Activated CD4-positive, alpha-beta memory T cell treated with anti-CD3 and anti-CD28 coated beads, Interleukin-2, amount 10 ng/mL, durations not matched to agents 7 days and 5 days (primary cell): ENCODE measurements at regions not wholly inside any gene's neighbourhood (a gene's known extent, or its start where the extent isn't known, plus 50 kb on each side); places are given as distances from the start of the nearest gene placed in this dataset.
"Not testable (repeated sequence)": the region's sequence is repeated elsewhere in the genome, so short reads cannot be mapped to it uniquely, and the experiment has no call there.

Experiments used
- CTCF ChIA-PET: fragments of 350-600 bp; sonication (Branson Sonifier 250); formaldehyde crosslinking; loops from one replicate; lab custom pipeline; 2021; ENCODE audit warnings: antibody characterized with exemption, inconsistent platforms; lab: Charles Lee
- POLR2A ChIA-PET: fragments of 350-600 bp; sonication (Branson Sonifier 250); formaldehyde crosslinking; loops from one replicate; lab custom pipeline; 2021; ENCODE audit warnings: antibody characterized with exemption; lab: Charles Lee
- DNase-seq: peaks from one replicate; pipeline ENCODE4 v3.0.0-alpha.2; 2020
- H3K27ac Mint-ChIP-seq: one replicate; pipeline ENCODE4 v1.8.0; 2021; ENCODE audit warnings: mild to moderate bottlenecking, mixed read lengths
- H3K27me3 Mint-ChIP-seq: one replicate; pipeline ENCODE4 v1.8.0; 2021; ENCODE audit warnings: mixed read lengths
- H3K36me3 Mint-ChIP-seq: one replicate; pipeline ENCODE4 v1.8.0; 2021; ENCODE audit warnings: low read depth, mixed read lengths
- H3K4me1 Mint-ChIP-seq: one replicate; pipeline ENCODE4 v1.8.0; 2021; ENCODE audit warnings: mixed read lengths
- H3K4me3 Mint-ChIP-seq: one replicate; pipeline ENCODE4 v1.8.0; 2021; ENCODE audit warnings: mild to moderate bottlenecking, mixed read lengths
- H3K9me3 Mint-ChIP-seq: one replicate; pipeline ENCODE4 v1.8.0; 2021; ENCODE audit warnings: mixed read lengths

- H3K36me3 Mint-ChIP-seq, H3K9me3 Mint-ChIP-seq, CTCF ChIA-PET, H3K4me3 Mint-ChIP-seq, DNase-seq, H3K27ac Mint-ChIP-seq, POLR2A ChIA-PET: not testable (repeated sequence)
- Mint-ChIP-seq H3K4me1 (peaks cover 12% of the 10 kb centered on the region), H3K27me3 (peaks cover 41% of the 10 kb centered on the region)
These were observed 87.9 kb upstream of the CCDC180 start for GRCh38 chr9:97219443-97220140.

- H3K36me3 Mint-ChIP-seq, H3K9me3 Mint-ChIP-seq, H3K27ac Mint-ChIP-seq, POLR2A ChIA-PET, DNase-seq, H3K4me3 Mint-ChIP-seq, H3K4me1 Mint-ChIP-seq, CTCF ChIA-PET: not testable (repeated sequence)
- H3K27me3 Mint-ChIP-seq = peaks cover 16% of the 10 kb centered on the region
These were observed 92.3 kb upstream of the CCDC180 start for GRCh38 chr9:97215127-97215526.

DNA sequence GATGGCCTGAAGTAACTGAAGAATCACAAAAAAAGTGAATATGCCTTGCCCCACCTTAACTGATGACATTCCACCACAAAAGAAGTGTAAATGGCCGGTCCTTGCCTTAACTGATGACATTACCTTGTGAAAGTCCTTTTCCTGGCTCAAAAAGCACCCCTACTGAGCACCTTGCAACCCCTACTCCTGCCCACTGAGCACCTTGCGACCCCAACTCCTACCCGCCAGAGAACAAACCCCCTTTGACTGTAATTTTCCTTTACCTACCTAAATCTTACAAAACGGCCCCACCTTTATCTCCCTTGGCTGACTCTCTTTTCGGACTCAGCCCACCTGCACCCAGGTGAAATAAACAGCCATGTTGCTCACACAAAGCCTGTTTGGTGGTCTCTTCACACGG lies 92.9 kb upstream of the CCDC180 start:
- POLR2A ChIA-PET, H3K4me3 Mint-ChIP-seq, CTCF ChIA-PET, H3K27ac Mint-ChIP-seq, H3K4me1 Mint-ChIP-seq, H3K36me3 Mint-ChIP-seq, DNase-seq, H3K27me3 Mint-ChIP-seq, H3K9me3 Mint-ChIP-seq: not testable (repeated sequence)

GRCh38 chr9:97199683-97200082 lies 107.8 kb upstream of the CCDC180 start:
- POLR2A ChIA-PET, H3K36me3 Mint-ChIP-seq, H3K27ac Mint-ChIP-seq, H3K4me1 Mint-ChIP-seq, H3K27me3 Mint-ChIP-seq, CTCF ChIA-PET, H3K4me3 Mint-ChIP-seq, H3K9me3 Mint-ChIP-seq, DNase-seq: not testable (repeated sequence)

DNA sequence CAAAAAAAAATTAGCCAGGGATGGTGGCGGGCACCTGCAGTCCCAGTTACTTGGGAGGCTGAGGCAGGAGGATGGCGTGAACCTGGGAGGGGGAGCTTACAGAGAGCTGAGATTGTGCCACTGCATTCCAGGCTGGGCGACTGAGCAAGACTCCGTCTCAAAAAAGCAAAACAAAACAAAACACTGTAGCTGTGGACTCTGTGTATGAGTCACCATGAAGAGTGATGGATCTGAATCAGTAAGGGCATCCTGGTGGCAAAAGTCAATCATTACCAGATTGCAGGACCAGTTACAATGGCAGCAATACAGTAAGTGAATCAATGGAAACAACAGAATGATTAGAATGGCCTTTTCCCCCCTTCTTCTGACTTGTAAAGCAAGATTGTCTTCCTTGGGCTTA lies 113.7 kb upstream of the CCDC180 start:
- POLR2A ChIA-PET, H3K36me3 Mint-ChIP-seq, DNase-seq, H3K27me3 Mint-ChIP-seq, CTCF ChIA-PET, H3K27ac Mint-ChIP-seq, H3K9me3 Mint-ChIP-seq, H3K4me1 Mint-ChIP-seq, H3K4me3 Mint-ChIP-seq: not testable (repeated sequence)

GRCh38 chr9:97188545-97188944 lies 118.9 kb upstream of the CCDC180 start:
- Mint-ChIP-seq H3K27ac (no peak overlapping the region), H3K4me1 (no peaks in the 10 kb centered on the region), H3K36me3 (no peaks in the 10 kb centered on the region), H3K27me3 (peaks cover 2% of the 10 kb centered on the region), H3K4me3 (no peak overlapping the region), H3K9me3 (no peaks in the 10 kb centered on the region)
- POLR2A ChIA-PET = no interaction called here
- no peak for DNase-seq
- CTCF ChIA-PET = interaction anchor here (0.6 kb wide), 1 partner anchor 27 kb away, joined by 3 read pairs; no protein-coding TSS in a partner anchor

DNA sequence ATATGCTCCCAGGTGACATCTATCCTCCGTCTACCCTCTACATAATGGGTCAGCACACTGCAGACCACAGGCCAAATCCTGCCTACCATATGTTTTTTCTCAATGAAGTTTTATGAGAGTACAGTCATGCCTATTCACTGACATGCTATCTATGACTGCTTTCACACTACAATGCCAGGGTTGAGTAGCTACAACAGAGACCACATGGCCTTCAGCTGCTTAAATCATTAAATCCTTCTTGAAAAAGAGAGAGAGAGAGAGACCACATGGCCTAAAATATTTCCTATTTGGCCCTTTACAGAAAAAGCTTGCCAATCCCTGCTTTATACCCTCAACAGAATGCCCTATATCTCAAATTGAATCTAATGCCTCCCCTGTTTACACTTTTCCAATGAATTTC lies 119.8 kb upstream of the CCDC180 start:
- H3K36me3 Mint-ChIP-seq, H3K27ac Mint-ChIP-seq, H3K27me3 Mint-ChIP-seq, H3K4me3 Mint-ChIP-seq, H3K9me3 Mint-ChIP-seq, H3K4me1 Mint-ChIP-seq, CTCF ChIA-PET, DNase-seq, POLR2A ChIA-PET: not testable (repeated sequence)

- Mint-ChIP-seq H3K36me3 (no peaks in the 10 kb centered on the region), H3K27me3 (peaks cover 4% of the 10 kb centered on the region), H3K4me1 (no peaks in the 10 kb centered on the region), H3K9me3 (no peaks in the 10 kb centered on the region), H3K27ac (no peak overlapping the region), H3K4me3 (no peak overlapping the region)
- ChIA-PET POLR2A (no interaction called here), CTCF (no interaction called here)
- DNase-seq = no peak
These were observed 121.0 kb upstream of the CCDC180 start for GRCh38 chr9:97186493-97186892.

GRCh38 chr9:97182532-97182931 lies 124.9 kb upstream of the CCDC180 start:
- H3K36me3 Mint-ChIP-seq, H3K4me1 Mint-ChIP-seq, POLR2A ChIA-PET, H3K27ac Mint-ChIP-seq, H3K9me3 Mint-ChIP-seq, H3K4me3 Mint-ChIP-seq, CTCF ChIA-PET, DNase-seq, H3K27me3 Mint-ChIP-seq: not testable (repeated sequence)

GRCh38 chr9:97179616-97180015 lies 127.8 kb upstream of the CCDC180 start:
- Mint-ChIP-seq H3K36me3 (peaks cover 2% of the 10 kb centered on the region), H3K27ac (no peak overlapping the region), H3K4me3 (no peak overlapping the region), H3K27me3 (peaks cover 4% of the 10 kb centered on the region), H3K9me3 (peaks cover 2% of the 10 kb centered on the region), H3K4me1 (no peaks in the 10 kb centered on the region)
- DNase-seq = no peak
- ChIA-PET CTCF (no interaction called here), POLR2A (no interaction called here)

DNA sequence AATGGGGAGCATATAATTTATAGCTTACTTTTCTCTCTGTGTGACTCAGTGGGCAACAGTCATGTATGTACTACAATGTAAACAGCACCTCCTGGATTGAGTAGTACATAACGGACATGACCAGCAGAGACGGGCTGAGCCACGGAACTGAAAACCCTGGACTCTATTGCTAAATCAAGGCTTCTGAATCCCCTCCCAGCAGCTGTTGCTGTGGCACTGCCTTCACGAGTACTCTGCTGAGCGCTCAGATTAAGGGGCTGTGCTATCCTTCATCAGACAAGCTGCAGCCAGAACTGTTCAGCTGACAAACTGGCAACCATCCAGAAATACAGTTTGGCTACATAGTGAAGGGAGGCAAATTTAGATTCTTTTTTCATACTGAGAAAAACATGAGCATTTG lies 131.3 kb upstream of the CCDC180 start:
- POLR2A ChIA-PET = no interaction called here
- Mint-ChIP-seq H3K36me3 (peaks cover 5% of the 10 kb centered on the region), H3K4me3 (no peak overlapping the region), H3K27ac (no peak overlapping the region), H3K4me1 (no peaks in the 10 kb centered on the region), H3K9me3 (peaks cover 5% of the 10 kb centered on the region), H3K27me3 (peaks cover 7% of the 10 kb centered on the region)
- no peak for DNase-seq
- CTCF ChIA-PET = no interaction called here

- H3K9me3 Mint-ChIP-seq, H3K36me3 Mint-ChIP-seq, DNase-seq, H3K27ac Mint-ChIP-seq, H3K27me3 Mint-ChIP-seq, H3K4me3 Mint-ChIP-seq, POLR2A ChIA-PET, CTCF ChIA-PET: not testable (repeated sequence)
- H3K4me1 Mint-ChIP-seq = peaks cover 27% of the 10 kb centered on the region
These were observed 129.2 kb upstream of the CTSV start for GRCh38 chr9:97168174-97168573.

DNA sequence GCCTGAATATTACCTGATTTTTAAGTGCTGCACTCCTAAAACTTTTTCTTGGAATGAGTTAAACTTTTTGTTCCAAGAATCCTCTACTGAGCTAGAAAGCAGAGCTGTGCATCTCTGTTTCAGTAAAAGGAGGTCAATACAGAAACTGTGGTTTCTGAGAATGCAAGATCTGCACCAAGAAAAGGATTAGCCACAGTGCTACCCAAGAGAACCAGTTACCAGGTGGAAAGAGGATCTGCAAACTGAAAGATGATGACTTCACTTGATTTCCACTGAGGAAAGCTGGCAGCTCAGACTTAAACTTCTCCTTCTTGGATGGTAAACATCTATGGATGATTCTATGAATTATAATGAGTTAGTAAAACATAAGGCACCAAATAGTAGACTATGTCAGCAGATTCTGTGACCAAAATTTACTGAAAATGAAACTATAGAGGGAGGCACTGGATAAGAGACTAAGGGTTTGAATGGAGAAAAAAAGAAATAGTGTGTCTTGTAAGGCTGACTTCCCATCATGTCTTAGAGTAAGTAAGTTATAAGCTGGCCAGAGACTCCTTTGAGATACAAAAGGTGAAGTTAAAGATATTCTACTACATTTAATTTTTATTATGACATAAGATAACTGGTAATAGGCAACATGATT lies 127.7 kb upstream of the CTSV start:
- CTCF ChIA-PET = interaction anchor here (1.1 kb wide), 1 partner anchor 310 kb away, joined by 3 read pairs; no protein-coding TSS in a partner anchor
- POLR2A ChIA-PET = interaction anchor here (1.9 kb wide), 1 partner anchor 71 kb away, joined by 5 read pairs; no protein-coding TSS in a partner anchor
- H3K27ac Mint-ChIP-seq = peak overlapping the region; percentile 63

DNA sequence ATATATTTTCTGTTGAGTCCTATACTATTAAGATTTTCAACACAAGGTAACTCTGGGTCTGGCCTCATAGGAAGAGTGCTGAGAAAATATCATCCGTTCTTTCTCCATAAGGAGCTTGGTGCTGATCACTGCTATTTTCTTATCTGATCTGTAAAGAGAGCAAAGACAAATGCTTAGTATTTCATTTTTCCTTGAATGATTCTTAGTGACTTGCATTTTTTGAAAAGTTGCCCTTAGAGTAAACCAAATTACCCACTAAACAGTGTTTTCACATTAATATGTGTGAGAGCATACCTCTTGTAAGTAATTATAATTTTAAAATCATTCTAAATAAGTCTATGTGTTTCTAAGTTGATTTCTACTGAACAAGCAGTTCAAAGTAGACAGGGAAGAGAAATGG lies 121.3 kb upstream of the CTSV start:
- POLR2A ChIA-PET = no interaction called here
- CTCF ChIA-PET = no interaction called here
- H3K4me3 Mint-ChIP-seq = no peak overlapping the region
- no peak overlapping the region for H3K27ac Mint-ChIP-seq
- H3K27me3 Mint-ChIP-seq = no peaks in the 10 kb centered on the region
- peaks cover 1% of the 10 kb centered on the region for H3K4me1 Mint-ChIP-seq
- no peak for DNase-seq
- peaks cover 8% of the 10 kb centered on the region for H3K36me3 Mint-ChIP-seq
- H3K9me3 Mint-ChIP-seq = peaks cover 2% of the 10 kb centered on the region

More for the DNA sequence above, 127.7 kb upstream of the CTSV start:
- not testable (repeated sequence) for H3K27me3 Mint-ChIP-seq, DNase-seq, H3K36me3 Mint-ChIP-seq, H3K9me3 Mint-ChIP-seq
- Mint-ChIP-seq H3K4me3 (peak overlapping the region; percentile 21), H3K4me1 (peaks cover 27% of the 10 kb centered on the region)
